HG03442 (cell line): ENCODE measurements at regions not wholly inside any gene's neighbourhood (a gene's known extent, or its start where the extent isn't known, plus 50 kb on each side); places are given as distances from the start of the nearest gene placed in this dataset.

Experiments used
- ATAC-seq: cut with Tn5 transposase; IDR thresholded peaks from one replicate; pipeline ENCODE4 v1.9.1; 2021; ENCODE audit warnings: mild to moderate bottlenecking, moderate library complexity; ENCODE audit not compliant: unreplicated experiment

DNA sequence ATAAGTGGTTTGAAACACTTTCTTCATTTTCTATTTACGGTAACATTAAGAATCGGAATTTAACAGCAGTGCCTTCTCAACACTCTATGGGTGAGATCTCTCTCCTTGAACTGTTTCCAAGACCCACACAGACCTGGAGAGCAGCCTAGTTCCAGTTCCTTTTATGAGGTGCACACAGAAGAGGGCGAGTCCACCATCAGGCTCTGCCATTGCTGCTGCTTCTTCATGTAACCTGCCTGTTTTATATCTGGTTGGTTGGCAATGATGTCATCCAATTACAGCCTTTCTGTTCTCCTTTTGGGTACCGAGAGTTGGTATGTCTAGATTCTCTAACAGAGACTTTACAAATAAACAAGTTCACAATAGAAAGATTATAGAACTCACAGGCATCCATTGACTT, 225.7 kb downstream of the UTP18 start:
- no peak for ATAC-seq

DNA sequence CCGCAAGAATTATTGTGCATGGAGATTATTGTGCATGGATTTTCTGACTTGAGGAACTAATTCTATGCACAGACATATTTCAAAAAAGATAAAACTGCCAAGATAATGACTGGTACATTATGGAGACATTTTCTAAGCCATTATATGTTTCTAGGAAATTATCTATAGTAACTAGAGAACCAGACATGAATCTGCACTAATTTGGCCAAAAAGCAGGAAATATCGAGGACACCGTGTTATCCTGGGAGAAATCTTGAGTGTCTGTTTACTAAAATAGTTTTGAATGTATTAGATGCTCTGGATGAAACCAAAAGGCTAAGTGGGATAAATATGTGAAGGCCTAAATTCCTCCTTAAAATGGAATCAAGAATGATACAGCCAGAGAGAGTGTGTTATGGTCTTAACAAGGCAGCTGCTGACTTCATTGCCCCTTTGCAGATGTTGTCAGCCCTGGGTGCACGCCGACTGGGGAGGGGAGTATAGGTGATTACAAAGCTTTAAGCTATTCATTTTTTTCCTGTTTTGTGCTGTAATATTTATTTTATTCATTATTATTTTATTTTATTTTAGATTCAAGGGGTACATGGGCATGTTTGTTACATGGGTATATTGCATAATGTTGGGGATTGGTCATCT, 226.7 kb downstream of the UTP18 start:
- no peak for ATAC-seq

DNA sequence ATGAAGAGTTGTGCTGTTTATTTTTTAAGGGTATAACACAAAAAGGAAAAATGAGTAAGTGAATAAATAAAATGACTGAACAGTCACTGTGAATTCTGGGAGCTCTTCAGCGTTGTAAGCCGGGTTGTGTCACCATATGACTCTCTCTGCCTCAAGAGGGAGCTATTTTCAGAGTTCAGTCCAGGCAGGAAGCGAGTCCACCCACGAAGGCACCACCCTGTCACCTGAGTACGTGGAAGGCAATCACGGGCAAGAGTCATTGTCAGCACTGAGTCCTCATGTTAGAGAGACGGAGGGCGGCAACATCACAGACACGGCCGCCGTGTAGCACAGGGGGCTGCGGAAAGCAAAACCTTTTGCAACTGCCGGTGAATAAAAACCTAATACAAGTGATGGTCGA, 227.6 kb downstream of the UTP18 start:
- ATAC-seq, result no peak

DNA sequence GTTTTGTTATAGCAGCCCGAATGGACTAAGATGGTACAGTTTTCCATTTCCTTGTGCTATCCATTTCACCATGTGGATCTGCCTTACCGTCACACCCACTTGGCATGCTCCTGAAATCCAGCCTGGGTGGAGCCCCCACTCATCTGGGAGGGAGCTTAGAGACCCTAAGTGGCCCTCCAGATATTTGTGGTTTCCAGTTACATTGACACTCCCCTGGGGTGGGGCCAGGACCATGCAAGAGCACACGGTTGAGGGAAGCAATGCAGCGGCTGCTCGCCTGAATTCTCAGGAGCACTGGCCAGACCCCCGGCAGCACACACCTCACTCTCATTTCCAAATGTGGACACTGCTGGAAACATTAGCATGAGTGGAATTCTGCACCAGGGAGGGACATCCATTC, 231.1 kb downstream of the UTP18 start:
- no peak for ATAC-seq

DNA sequence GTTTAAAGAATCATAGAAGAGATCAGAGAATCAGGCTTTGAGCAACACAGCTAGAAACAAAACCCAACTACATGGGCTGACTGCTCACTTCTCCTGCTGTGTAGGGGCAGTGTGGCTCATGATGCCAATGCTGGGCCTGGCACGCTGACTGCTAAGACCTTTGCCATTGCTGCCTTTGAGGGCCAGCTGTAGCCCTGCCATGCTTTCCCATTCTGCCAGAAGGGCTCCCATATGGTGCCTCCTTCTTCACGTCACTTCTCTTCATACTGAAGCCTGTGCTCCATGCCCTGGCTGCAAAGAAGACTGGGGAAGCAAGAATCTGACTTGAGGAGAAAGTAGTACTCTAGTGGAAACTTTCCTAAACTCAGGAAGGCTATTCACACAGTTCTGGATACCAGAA, 232.9 kb downstream of the UTP18 start:
- ATAC-seq, result no peak

DNA sequence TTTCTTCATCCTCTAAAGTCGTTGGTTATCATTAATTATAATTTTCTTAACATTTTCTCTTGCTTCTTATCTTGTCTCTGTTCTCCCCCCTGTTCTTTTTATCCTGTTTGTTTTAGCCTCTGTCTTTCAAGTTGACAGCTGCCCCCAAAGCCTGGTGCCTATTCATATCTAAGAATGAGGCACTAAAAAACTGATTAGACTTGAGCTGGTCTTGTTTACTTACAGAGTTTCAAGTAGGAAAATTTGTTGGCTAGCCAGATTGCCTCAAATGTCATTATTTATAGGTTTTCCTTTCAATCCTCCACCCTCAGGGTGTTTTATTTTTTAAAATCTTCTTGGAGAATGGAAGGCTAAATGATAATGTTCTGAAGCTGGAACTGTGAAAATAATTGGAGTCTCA, 236.0 kb downstream of the UTP18 start:
- ATAC-seq, result no peak

DNA sequence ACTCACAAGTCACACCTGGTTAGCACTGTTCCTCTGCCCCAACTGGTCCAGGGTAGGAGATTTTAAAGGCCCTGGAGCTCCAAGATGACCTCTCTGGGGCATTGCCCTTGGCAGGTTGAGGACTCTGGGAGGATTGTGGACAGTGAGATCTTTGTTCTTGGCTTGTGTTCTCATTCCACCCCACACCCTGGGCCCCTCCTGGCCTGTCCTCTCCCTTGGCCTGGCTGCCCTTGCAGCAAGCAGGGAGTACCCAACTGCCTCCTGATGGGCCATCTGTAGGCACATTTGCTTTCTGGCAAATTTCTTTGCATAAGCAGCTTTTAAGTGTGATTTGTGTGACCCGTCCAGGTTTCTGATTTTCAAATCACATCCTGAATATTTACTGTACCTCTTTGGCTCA, 239.6 kb downstream of the UTP18 start:
- ATAC-seq, result no peak

DNA sequence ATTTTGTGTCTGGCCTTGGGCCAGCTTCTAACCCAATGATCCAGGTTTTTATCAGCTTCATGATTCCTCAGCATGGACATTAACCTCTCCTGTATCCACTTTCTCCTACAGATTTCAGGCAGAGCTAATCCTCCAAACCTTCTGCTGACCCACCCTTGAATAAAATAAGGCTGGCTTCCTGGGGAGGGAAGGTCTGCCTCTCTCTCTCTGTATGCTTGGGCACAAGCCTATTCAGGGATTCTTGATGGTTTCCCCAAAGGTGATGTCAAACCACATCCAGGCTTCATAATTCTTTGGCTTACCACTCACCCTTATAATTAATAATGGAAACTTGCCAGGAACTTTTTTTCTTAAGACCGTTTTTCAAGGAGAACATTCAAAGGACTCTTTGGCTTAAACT, 240.1 kb downstream of the UTP18 start:
- ATAC-seq, result no peak

DNA sequence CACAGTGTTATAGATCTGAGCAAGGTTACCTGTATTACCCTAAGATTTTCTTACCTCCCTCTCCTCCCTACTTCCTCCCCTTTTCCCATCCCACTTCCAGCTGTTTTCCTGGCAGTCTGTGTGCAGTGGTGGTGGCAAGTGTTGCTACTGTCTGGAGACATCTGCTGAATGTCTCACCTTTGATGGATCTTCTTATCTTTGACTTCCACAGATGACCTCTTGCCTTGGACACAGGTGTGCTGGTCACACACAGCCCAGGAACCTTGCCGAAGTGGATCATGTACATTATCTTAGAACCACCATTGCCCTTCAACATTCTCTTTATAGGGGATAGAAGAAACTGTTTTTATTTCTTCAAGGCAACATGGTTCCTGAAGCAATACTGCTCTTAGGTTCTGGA, 245.1 kb downstream of the UTP18 start:
- ATAC-seq, result no peak

DNA sequence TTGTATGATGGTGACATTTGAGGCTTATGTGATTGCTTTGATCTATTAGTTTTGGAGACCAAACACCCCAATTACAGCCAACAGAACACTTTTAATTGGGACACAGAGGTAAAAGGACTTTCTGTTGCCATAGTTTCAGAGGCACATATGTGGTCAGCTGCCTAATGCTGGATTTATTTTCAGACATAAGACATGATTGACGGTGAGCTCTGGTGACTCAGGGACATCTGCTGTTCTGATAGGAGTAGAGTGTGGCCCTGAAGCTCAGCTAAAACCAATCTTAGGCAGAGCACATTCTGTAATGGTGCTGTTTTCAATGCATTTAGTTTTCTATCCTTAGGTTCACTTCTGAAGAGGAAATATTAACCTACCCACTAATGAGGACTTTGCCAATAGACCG, 247.1 kb downstream of the UTP18 start:
- no peak for ATAC-seq

DNA sequence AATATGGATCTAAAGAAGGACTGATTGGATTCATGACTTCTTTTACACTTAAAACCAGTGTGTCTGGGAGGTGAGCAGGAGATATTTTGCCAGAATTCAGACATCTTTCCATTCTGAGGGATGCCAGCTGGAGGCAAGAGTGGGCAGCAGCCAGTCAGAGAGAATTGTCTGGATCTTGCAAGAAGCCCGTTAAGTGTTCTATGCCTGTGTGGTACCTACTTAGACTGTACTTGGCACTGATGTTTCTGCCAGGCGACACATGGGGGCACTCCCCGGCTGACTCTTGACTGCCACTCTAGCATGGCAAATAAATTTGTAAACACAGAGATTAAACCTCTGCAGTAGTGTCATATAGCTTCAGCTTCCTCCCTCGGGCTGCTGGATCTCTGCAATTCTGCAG, 247.7 kb downstream of the UTP18 start:
- ATAC-seq, result no peak

DNA sequence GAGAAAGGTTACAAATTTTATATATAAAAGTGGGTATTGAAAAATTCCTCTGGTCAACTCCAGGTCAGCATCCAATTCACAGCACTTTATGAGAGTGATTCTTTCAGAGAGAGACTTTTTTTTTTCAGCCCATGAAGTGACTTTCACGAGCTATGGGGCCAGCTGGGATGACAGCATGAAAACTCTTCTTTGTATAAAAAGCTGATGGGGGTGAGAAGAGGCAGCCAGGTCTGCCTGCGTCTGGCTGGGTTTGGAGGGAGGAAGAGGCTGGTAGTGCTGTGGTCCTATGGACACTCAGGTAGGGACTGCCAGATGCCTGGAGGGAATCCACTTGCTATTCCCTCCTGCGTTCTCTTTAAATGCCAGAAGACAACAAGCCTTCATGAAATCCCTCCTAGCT, 250.6 kb downstream of the UTP18 start:
- ATAC-seq, result no peak

DNA sequence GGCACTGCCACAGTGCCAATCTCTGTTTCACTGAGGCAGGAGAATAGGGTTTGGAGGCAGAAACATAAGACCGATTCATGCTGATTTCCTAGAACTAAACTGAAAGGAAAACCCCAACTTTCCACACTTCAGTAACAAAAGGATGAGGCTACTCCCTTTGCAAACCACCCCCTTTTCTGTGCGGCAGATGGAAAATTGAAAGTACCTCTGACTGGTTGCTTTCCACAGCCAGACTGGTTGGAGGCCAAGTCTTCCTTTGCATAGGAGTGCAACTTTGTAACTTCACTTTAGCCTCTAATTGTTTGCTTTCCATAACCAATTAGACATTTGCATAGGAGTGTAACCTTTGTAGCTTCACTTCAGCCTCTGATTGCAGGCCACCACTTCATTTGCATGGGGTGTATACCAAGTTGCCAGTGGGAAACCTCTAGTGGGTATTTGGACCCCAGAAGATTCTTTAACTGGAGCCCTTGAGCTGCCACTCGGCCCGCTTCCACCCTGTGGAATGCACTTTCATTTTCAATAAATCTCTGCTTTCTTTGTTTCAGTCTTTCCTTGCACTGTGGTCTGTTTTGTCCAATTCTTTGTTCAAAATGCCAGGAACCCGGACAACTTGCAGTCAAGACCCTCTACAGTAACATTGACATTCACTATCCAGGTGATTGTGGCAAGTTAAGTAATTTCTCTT, 252.0 kb downstream of the UTP18 start:
- no peak for ATAC-seq

DNA sequence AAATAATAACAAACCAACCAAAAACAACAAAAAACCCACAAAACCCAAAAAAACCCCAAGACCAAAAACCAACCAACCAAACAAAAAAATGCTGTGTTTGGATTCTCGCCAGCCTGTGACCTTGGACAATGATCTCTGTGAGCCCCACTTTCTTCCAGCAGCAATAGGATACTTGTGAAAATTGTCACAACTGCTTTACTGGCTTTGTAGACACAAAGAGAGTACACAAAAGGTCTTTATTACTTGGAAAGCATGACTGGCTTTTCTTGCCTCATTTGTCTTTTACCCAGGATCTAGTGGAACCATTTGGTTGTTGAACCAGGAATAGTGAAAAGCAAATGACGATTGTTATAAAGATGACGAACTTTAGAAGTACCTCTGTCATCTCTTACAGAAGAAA, 256.6 kb downstream of the UTP18 start:
- no peak for ATAC-seq

DNA sequence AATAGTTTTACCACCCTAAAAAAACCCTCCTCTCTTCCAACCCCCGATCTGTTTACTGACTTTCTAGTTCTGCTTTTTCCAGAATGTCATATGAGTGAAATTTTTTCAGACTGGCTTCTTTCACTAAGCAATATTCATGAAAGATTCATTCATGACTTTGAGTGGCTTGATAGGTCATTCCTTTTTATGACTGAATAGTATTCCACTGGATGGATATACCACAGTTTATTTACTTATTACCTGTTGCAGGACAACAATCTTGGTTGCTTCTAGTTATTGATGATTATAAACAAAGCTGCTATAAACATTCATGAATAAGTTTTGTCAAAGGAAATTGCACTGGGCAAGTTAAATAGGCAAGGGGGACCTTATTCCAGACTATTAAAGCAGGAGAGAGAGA, 264.2 kb downstream of the UTP18 start:
- no peak for ATAC-seq

DNA sequence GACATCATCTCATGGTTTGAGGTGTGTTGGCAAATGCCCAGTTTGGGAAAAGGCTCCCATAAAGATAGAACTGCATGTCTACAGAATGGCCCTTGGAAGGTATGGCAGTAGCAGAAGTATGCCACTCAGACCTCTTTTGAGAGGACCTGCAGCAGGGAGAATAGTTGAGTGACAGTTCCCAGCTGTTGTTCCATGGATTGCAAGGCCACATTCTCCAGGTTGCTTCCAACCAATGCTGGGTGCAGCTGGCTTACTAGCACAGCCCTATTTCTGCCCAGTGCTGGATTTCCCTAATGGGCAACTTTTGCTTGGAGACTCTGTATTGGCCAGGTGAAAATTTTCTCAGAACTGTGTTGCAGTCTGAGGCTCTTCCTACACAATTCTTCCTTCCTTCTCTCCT, 266.2 kb downstream of the UTP18 start:
- ATAC-seq, result no peak

DNA sequence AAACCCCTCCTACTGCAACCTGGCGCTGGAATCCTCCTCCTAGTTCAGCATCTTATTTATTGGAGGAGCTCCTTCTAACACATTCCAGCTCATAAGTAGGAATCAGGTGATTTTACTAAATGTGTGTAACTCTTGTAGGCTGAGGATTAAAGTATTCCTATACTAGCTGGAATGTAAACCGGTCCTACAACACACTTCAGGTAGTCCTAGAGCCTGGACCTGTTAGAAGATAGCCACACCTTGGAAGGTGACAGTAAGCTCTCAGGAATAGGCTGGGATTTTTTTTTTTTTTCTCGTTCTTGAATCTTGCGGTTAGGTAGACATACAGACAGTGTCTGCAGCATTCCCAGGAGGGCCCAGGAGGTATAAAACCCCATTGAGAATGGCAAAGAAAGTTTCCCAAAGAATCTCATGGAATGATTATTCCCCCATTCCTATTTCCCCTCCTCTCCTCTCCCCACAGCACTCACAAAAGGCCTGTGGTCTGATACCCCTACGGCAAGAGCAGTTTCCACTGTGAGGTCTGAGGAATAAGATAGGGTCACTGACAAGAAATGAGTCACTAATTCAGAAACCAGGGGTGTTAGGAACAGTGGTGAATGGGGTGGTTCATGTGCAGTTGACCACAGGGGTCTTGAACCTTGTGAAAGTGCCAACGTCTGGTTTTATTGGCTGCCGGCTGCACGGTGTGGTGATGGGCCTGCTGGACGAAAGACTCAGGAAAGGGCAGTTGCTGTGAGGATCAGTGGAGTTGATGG, 267.1 kb downstream of the UTP18 start:
- no peak for ATAC-seq

DNA sequence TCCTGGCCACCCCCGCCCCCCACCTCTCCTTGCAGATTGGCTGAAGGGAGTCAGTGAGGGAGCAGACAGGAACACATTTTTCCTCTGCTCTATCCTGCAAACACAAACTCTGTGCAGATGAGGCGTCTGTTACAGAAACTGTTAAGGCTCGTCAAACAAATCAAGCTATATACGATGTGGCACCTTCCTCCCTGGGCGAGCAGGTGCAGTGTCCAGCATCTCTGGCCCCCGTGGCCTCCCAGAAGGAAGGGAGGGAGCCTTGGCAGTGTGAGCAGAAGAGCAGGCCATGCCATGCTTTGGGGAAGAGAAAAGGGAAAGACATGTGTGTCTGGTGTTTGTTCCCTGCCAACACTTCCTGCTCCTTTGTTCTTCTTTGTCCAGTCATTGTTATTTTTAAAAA, 267.8 kb downstream of the UTP18 start:
- no peak for ATAC-seq

DNA sequence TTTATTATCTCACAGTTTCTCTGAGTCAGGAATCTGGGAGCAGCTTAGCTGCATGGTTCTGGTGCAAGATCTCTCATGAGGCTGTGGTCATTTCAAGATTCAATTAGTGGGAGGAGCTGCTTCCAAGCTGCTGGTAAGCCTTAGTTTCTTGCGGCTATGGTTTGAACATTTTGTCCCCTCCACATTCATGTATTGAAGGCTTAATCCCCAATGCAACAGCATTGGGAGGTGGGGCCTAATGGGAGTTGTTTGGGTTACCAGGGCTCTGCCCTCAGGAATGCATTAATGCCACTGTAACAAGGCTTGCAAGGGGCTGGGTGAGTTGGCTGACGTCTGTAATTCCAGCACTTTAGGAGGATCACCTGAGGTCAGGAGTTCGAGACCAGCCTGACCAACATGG, 272.9 kb downstream of the UTP18 start:
- no peak for ATAC-seq

DNA sequence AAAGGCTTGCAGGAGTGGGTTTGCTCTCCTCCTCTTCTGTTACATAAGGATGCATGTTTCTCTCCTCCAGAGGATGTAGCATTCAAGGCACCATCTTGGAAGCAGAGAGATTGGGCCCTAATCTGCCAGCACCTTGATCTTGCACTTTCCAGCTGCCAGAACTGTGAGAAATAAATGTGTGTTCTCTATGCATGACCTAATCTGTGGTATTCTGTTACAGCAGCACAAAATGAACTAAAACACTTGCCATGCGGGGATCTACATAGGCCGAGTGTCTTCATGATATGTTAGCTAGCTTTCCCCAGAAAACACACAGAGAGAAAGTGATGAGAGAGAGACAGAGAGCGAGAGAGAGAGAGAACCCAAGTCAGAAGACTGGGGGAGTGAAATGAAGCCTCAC, 273.5 kb downstream of the UTP18 start:
- no peak for ATAC-seq

DNA sequence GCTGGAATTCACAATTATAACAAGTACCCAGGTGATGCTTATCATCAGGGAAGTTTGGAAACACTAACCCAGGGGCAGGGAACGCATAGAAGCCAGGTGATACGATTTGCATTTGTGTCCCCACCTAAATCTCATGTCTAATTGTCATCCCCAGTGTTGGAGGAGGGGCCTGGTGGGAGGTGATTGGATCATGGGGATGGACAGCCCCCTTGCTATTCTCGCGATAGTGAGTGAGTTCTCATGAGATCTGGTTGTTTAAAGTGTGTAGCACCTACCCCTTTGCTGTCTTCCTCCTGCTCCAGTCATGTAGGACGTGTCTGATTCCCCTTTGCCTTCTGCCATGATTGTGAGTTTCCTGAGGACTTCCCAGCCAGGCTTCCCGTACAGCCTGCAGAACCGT, 276.3 kb downstream of the UTP18 start:
- no peak for ATAC-seq

DNA sequence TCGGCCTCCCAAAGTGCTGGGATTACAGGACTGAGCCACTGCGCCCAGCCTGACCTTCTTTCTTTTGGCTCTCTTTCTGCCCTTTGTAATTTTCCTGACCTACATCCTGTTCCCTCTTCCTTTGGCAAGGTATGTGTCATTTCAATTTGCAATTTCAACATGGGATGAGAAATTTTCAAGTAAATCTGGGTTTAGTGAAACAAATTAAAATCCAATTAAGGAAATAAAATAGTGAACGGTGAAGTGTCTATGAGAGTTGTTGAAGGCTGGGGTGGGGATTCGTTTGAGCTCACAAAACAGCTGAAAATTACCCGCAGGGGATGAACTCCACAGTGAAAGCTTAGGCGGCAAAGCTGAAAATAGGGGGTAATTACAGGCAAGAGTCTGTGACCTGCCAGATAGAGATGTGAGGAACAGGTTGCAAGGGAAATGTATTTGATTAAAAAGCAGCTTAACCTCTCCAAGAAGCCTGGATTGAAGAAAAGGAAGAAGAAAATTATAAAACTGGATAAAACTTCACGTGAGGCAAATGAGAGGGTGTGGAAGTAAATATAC, 277.7 kb downstream of the UTP18 start:
- ATAC-seq, result no peak
